ENCODE measurements at regions not wholly inside any gene's neighbourhood (a gene's known extent, or its start where the extent isn't known, plus 50 kb on each side); places are given as distances from the start of the nearest gene placed in this dataset.

DNA sequence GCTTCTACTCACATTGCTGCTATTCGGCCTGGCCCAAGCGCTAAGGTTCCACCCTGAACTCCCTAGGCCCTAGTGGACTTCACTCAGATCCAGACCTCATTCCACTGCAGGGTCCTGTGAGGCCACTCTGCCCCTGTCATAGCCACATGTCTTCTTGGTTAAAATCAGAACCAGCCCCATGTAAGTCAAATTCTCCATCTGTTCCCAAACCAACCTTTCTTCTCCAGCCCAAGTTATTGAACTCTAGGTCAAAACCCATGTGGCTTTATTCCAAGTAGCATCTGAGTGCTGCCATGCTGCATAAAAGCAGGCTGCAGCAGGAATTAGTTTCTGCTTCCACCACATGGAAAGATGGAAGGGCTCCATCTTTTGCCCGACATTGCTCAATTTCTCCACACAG is 281.2 kb downstream of the SNX13 start:
- Histone ChIP-seq H3K9ac (ENCODE audit: low read length) (no peak overlapping the region), H3K27me3 (ENCODE audit: control insufficient read depth, insufficient read depth, low read length) (no peaks in the 10 kb centered on the region)

DNA sequence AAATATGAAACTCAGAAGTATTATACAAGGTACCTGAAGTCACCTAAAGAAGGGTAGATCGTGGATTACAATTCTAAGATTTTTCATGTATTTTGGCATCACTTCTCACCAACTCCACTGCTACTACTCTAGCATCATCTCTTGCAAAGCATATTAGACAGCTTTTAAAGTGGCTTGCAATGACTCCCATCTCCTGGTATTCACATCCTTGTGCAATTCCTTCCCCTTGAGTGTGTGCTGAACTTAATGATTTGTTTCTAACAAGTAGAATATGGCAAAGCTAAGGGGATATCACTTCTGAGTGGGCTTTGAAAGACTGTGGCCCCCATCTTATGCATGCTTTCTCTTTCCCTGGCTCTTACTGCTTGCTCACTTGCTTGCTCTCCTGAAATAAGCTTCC is 280.2 kb downstream of the SNX13 start:
- no peak overlapping the region for H3K9ac ChIP-seq (ENCODE audit: low read length)
- no peak overlapping the region for H3K4me3 ChIP-seq (ENCODE audit: low read length)
- no peaks in the 10 kb centered on the region for H3K9me3 ChIP-seq (ENCODE audit: control insufficient read depth, low read length)
- H3K36me3 ChIP-seq (ENCODE audit: control insufficient read depth, insufficient read depth, low read length) = no peaks in the 10 kb centered on the region
- no peaks in the 10 kb centered on the region for H3K27me3 ChIP-seq (ENCODE audit: control insufficient read depth, insufficient read depth, low read length)
- peaks cover 3% of the 10 kb centered on the region for H3K4me1 ChIP-seq (ENCODE audit: control insufficient read depth, insufficient read depth, low read length)

More for the DNA sequence above, 281.2 kb downstream of the SNX13 start:
- Histone ChIP-seq H3K4me1 (ENCODE audit: control insufficient read depth, insufficient read depth, low read length) (peaks cover 3% of the 10 kb centered on the region), H3K9me3 (ENCODE audit: control insufficient read depth, low read length) (no peaks in the 10 kb centered on the region), H3K36me3 (ENCODE audit: control insufficient read depth, insufficient read depth, low read length) (no peaks in the 10 kb centered on the region), H3K4me3 (ENCODE audit: low read length) (no peak overlapping the region)

DNA sequence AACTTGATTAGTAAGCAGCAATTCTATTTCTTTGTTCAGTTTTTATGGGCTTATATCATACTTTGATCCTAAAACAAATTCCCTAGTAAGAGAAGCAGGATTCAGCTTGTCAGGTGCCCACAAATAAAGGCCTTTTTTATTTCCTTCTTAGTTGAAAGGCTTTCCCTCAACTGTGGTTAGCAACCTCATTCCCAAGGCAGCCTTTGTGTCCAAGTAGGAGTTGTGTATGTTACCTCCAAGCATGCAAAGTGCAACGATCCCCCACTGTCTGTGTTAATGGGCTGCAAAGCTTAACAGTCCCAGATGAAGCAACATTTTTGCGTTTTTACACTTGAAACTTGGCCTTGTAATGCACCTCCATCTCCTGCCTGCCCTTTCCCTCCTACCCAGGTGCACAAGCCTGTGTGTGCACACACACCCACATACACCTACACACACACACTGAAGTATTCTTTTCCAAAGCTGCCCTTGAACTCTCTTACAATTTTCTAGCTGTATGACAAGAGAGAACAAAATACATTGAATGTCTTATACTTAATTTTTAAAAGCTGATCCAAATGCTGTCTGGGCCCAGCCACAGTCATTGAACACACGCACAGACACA is 278.2 kb downstream of the SNX13 start:
- Histone ChIP-seq H3K9ac (ENCODE audit: low read length) (no peak overlapping the region), H3K4me3 (ENCODE audit: low read length) (no peak overlapping the region), H3K4me1 (ENCODE audit: control insufficient read depth, insufficient read depth, low read length) (peaks cover 3% of the 10 kb centered on the region), H3K27me3 (ENCODE audit: control insufficient read depth, insufficient read depth, low read length) (no peaks in the 10 kb centered on the region), H3K36me3 (ENCODE audit: control insufficient read depth, insufficient read depth, low read length) (no peaks in the 10 kb centered on the region), H3K9me3 (ENCODE audit: control insufficient read depth, low read length) (no peaks in the 10 kb centered on the region)

DNA sequence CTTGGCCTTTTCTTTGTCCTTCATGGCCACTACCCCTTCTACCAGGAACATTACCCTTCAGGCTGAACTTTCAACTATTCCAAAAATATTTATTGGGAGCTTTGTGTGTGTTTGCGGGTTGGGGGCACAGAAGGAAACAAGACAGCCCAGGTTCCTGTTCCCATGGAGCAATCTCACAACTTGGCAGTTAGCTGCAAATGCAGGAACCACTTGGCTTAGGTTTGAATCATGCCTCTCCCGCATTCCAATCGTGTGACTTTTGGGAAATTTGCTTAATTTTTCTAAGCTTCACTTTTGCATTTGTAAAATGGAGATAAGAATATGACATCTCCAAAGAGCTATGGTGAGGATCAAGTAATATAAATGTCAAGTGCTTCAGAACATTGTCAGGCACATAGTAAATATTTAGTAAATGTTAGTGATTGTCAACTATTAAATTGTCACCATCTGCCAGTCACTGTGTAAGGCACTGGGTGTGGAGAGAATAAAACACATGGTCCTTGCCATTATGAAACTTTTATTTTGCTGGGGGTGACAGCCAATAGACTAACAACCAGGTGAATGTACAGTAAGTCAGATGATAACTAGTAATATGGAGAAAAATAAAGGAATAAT is 277.1 kb downstream of the SNX13 start:
- H3K9ac ChIP-seq (ENCODE audit: low read length) = no peak overlapping the region
- no peaks in the 10 kb centered on the region for H3K27me3 ChIP-seq (ENCODE audit: control insufficient read depth, insufficient read depth, low read length)
- no peak overlapping the region for H3K4me3 ChIP-seq (ENCODE audit: low read length)

DNA sequence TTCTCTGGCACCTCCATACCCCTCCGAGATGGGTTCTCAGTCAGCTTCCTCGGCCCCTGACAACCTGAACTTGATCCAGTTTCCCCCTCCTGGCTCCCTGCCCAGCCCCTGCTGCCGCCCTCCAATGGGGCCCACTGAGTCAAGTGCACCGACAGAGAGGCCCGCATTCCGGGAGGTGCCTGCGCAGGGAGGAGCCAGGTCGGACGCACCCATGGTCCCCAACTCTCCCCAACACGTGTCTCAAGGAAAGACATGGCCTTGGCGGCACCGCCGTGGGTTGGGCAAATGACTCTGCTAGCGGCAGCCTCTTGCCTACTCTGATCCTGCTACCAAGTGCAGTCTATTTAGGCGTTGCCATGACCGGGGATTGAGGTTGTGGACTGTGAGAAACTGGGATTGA is 275.3 kb downstream of the SNX13 start:
- Histone ChIP-seq H3K36me3 (ENCODE audit: control insufficient read depth, insufficient read depth, low read length) (no peaks in the 10 kb centered on the region), H3K9me3 (ENCODE audit: control insufficient read depth, low read length) (no peaks in the 10 kb centered on the region), H3K9ac (ENCODE audit: low read length) (no peak overlapping the region), H3K27me3 (ENCODE audit: control insufficient read depth, insufficient read depth, low read length) (no peaks in the 10 kb centered on the region), H3K4me3 (ENCODE audit: low read length) (no peak overlapping the region), H3K4me1 (ENCODE audit: control insufficient read depth, insufficient read depth, low read length) (peaks cover 3% of the 10 kb centered on the region)

More for the DNA sequence above, 277.1 kb downstream of the SNX13 start:
- H3K36me3 ChIP-seq (ENCODE audit: control insufficient read depth, insufficient read depth, low read length) = no peaks in the 10 kb centered on the region
- H3K4me1 ChIP-seq (ENCODE audit: control insufficient read depth, insufficient read depth, low read length) = peaks cover 3% of the 10 kb centered on the region
- no peaks in the 10 kb centered on the region for H3K9me3 ChIP-seq (ENCODE audit: control insufficient read depth, low read length)

DNA sequence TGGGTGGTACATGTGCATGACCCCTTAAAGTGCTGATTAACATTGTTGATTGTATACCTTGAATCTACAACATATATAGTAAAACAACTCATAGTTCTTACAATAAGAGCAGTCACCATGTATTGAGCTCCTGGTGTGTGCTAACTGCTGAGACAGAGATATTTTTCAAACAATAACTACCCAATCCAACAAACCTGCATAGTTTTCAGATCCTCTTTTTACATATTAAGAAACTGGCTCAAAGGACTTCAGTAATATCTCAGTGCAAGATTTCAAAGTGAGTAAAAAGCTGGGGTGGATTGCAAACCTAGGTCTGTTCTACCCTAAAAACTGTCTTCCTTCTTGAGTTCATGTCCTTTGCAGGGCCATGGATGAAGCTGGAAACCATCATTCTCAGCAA is 272.2 kb downstream of the SNX13 start:
- Histone ChIP-seq H3K9me3 (ENCODE audit: control insufficient read depth, low read length) (no peaks in the 10 kb centered on the region), H3K9ac (ENCODE audit: low read length) (no peak overlapping the region), H3K36me3 (ENCODE audit: control insufficient read depth, insufficient read depth, low read length) (no peaks in the 10 kb centered on the region), H3K4me3 (ENCODE audit: low read length) (no peak overlapping the region), H3K27me3 (ENCODE audit: control insufficient read depth, insufficient read depth, low read length) (no peaks in the 10 kb centered on the region), H3K4me1 (ENCODE audit: control insufficient read depth, insufficient read depth, low read length) (no peaks in the 10 kb centered on the region)

DNA sequence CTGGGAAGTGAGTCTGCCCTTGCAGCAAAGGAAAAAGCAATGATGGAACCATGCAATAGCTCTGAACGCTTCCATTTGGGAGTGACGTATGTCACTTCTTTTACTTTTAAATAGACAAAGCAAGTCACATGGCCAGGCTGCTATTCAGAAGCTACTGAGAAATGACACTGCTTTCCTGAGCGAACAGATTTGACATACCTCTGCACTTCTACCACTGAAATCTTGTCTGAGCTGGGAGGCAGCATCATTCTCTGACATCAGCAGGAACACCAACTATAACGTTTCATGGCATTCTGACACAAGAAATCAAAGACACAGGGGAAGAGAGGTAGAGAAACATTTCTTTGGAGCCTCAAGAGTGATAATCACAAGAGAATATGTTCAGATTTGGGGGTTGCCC is 271.1 kb downstream of the SNX13 start:
- Histone ChIP-seq H3K27me3 (ENCODE audit: control insufficient read depth, insufficient read depth, low read length) (no peaks in the 10 kb centered on the region), H3K9me3 (ENCODE audit: control insufficient read depth, low read length) (no peaks in the 10 kb centered on the region), H3K4me3 (ENCODE audit: low read length) (no peak overlapping the region), H3K36me3 (ENCODE audit: control insufficient read depth, insufficient read depth, low read length) (no peaks in the 10 kb centered on the region), H3K4me1 (ENCODE audit: control insufficient read depth, insufficient read depth, low read length) (no peaks in the 10 kb centered on the region), H3K9ac (ENCODE audit: low read length) (no peak overlapping the region)

DNA sequence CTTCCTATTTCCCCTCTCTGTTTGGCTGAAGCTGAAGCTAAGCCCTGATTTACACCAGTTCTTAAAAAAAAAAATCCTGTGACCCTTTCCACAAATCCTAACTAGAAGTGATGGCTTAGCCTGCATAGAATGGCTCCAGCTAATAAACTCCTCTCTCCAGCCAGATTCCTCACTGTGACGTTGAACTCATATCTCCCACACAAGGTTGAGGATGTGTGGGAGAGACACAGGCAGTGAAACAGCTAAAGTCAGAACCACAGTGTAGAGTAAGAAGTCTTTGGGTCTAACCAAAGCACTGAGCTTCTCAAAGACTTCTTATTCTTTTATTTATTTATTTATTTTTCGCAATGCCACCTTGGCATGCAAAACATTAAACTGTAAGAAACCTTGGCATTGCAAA is 268.3 kb downstream of the SNX13 start:
- Histone ChIP-seq H3K27me3 (ENCODE audit: control insufficient read depth, insufficient read depth, low read length) (no peaks in the 10 kb centered on the region), H3K9ac (ENCODE audit: low read length) (no peak overlapping the region), H3K36me3 (ENCODE audit: control insufficient read depth, insufficient read depth, low read length) (no peaks in the 10 kb centered on the region), H3K9me3 (ENCODE audit: control insufficient read depth, low read length) (no peaks in the 10 kb centered on the region), H3K4me3 (ENCODE audit: low read length) (no peak overlapping the region), H3K4me1 (ENCODE audit: control insufficient read depth, insufficient read depth, low read length) (no peaks in the 10 kb centered on the region)

DNA sequence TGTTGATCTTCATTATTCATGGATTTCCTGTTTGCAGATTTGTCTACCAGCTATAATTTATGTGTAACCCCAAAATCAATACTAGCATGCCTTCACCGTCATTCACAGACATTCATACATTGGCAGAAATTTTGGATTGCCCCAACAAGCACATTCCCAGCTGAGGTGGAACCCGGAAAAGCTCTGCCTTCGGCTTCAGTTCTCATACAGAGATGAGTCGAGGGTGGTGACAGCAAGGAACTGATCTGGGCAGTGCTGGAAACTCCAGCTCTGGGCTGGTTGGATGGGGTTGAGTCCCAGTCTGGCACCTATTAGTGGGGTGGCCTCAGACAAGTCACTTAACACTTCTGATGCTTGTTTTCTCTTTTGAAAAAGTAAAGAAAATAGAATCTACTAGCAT is 267.5 kb downstream of the SNX13 start:
- Histone ChIP-seq H3K4me1 (ENCODE audit: control insufficient read depth, insufficient read depth, low read length) (no peaks in the 10 kb centered on the region), H3K9me3 (ENCODE audit: control insufficient read depth, low read length) (no peaks in the 10 kb centered on the region), H3K4me3 (ENCODE audit: low read length) (no peak overlapping the region), H3K36me3 (ENCODE audit: control insufficient read depth, insufficient read depth, low read length) (no peaks in the 10 kb centered on the region), H3K27me3 (ENCODE audit: control insufficient read depth, insufficient read depth, low read length) (no peaks in the 10 kb centered on the region), H3K9ac (ENCODE audit: low read length) (no peak overlapping the region)

DNA sequence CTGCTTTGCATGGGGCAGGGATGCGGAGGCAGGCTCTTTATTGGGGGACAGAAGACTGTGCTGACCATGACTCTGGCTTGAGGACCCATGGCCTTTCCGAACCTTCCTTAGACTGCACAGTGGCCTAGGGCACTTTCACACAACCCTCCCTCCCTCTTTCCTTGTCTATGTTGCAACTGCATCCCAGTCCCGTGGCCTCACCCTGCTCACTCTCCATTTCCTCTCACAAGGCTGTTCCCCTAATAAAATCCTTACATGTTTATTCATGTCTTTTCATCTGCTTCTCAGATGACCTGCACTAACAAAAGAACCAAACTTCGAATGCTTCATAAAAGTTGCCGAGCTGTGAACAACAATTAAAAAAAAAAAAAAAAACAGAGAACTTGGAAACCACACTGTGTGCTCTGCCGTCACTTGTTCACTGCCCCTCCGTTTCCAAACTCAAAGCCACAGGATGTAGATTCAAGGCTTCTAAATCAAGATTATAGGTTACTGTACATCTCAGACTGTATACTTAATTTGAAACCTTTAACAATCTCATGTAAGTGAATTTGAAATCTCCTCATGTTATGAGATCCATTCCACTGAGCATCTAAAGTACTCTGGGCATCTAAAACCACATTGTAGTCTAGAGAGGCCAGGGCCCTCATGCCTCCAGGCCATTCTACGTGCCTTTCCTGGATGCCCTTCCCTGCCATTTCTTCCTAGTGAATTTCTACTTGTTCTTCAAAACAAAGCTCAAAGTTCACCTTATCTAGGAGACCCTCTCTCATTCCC is 265.9 kb downstream of the SNX13 start:
- no peaks in the 10 kb centered on the region for H3K4me1 ChIP-seq (ENCODE audit: control insufficient read depth, insufficient read depth, low read length)
- no peak overlapping the region for H3K9ac ChIP-seq (ENCODE audit: low read length)
- no peaks in the 10 kb centered on the region for H3K36me3 ChIP-seq (ENCODE audit: control insufficient read depth, insufficient read depth, low read length)
- H3K4me3 ChIP-seq (ENCODE audit: low read length) = no peak overlapping the region
- H3K27me3 ChIP-seq (ENCODE audit: control insufficient read depth, insufficient read depth, low read length) = no peaks in the 10 kb centered on the region
- H3K9me3 ChIP-seq (ENCODE audit: control insufficient read depth, low read length) = no peaks in the 10 kb centered on the region

DNA sequence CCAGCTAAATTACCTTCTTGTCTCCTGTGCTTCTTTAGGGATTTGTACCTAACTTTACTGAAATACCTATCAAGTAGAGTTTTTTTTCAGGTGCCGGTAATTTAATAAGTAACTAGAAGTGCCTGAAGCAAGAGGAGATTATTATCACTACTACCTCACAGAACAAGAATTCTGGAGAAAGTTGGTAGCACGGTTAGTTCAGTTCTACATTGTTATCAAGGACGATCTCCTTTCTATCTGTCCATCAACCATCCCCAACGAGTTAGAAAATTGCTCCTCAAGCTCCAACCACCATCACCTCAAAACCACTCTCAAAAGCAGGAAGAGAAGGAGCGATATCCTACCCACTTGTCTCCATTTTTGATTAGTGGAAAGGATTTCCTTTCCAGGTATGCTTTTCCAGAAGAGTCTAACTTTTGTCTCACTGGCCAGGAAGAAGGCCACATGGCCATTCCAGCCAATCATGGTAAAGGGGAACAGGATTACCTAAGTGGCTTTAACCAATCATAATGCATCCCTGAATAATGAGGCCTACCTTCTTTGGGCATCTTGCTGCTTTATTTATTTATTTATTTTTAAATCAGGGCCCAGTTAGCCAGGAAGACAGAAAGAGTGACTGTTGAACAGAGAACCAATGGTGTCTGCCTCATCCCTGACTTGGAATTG is 265.2 kb downstream of the SNX13 start:
- no peaks in the 10 kb centered on the region for H3K9me3 ChIP-seq (ENCODE audit: control insufficient read depth, low read length)
- H3K36me3 ChIP-seq (ENCODE audit: control insufficient read depth, insufficient read depth, low read length) = no peaks in the 10 kb centered on the region
- H3K4me1 ChIP-seq (ENCODE audit: control insufficient read depth, insufficient read depth, low read length) = no peaks in the 10 kb centered on the region
- H3K4me3 ChIP-seq (ENCODE audit: low read length) = no peak overlapping the region
- no peaks in the 10 kb centered on the region for H3K27me3 ChIP-seq (ENCODE audit: control insufficient read depth, insufficient read depth, low read length)
- no peak overlapping the region for H3K9ac ChIP-seq (ENCODE audit: low read length)

DNA sequence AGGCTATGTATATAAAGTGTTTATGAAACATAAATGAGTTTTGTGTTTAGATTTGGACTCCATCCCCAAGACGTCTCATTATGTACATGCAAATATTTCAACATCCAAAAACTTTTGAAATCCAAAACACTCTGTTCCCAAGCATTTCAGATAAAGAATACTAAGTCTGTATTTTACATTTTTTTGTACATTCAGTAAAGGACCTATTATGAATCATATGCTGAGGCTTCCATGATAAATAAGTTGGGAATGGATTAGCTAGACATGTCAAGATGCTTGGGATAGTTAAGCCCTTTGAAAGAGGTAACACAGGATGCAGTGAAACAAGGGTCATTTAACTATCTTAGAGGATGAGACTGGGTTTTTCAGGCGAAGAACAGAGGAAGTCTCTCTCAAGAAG is 262.9 kb downstream of the SNX13 start:
- no peak overlapping the region for H3K4me3 ChIP-seq (ENCODE audit: low read length)
- H3K36me3 ChIP-seq (ENCODE audit: control insufficient read depth, insufficient read depth, low read length) = no peaks in the 10 kb centered on the region
- no peak overlapping the region for H3K9ac ChIP-seq (ENCODE audit: low read length)
- no peaks in the 10 kb centered on the region for H3K27me3 ChIP-seq (ENCODE audit: control insufficient read depth, insufficient read depth, low read length)
- peaks cover 5% of the 10 kb centered on the region for H3K4me1 ChIP-seq (ENCODE audit: control insufficient read depth, insufficient read depth, low read length)
- no peaks in the 10 kb centered on the region for H3K9me3 ChIP-seq (ENCODE audit: control insufficient read depth, low read length)

All from mucosa of stomach (tissue), 1 donor.